Fibroblast of mammary gland (primary cell): ENCODE measurements at regions not wholly inside any gene's neighbourhood (a gene's known extent, or its start where the extent isn't known, plus 50 kb on each side); places are given as distances from the start of the nearest gene placed in this dataset.

Experiments used
- DNase-seq: peaks from one replicate; pipeline ENCODE4 v3.0.0-alpha.2; 2010; ENCODE audit warnings: low read depth
- H3K4me3 ChIP-seq: 2 replicates; pipeline ENCODE4 v1.5.1; 2011; ENCODE audit warnings: low read depth, mild to moderate bottlenecking, low read length, moderate library complexity; ENCODE audit not compliant: control insufficient read depth
- CTCF ChIP-seq: conservative IDR thresholded peaks from 2 replicates; pipeline ENCODE4 v1.5.1; 2011; ENCODE audit warnings: low read depth, low read length, inconsistent platforms; ENCODE audit not compliant: control insufficient read depth, insufficient read depth

GRCh38 chr10:29835055-29835454 lies 200.3 kb upstream of the SVIL start:
- DNase-seq: peak; percentile 83
- no peak overlapping the region for H3K4me3 ChIP-seq
- no peak for TF ChIP-seq CTCF

- DNase-seq: no peak
- TF ChIP-seq CTCF: no peak
- no peak overlapping the region for H3K4me3 ChIP-seq
Measured at GRCh38 chr10:29830531-29831512, 196.1 kb upstream of the SVIL start.

GRCh38 chr10:29829776-29830175 lies 195.0 kb upstream of the SVIL start:
- no peak for TF ChIP-seq CTCF
- no peak for DNase-seq
- H3K4me3 ChIP-seq: no peak overlapping the region

GRCh38 chr10:29828956-29829355 lies 194.2 kb upstream of the SVIL start:
- no peak for TF ChIP-seq CTCF
- no peak overlapping the region for H3K4me3 ChIP-seq
- DNase-seq: no peak

DNA sequence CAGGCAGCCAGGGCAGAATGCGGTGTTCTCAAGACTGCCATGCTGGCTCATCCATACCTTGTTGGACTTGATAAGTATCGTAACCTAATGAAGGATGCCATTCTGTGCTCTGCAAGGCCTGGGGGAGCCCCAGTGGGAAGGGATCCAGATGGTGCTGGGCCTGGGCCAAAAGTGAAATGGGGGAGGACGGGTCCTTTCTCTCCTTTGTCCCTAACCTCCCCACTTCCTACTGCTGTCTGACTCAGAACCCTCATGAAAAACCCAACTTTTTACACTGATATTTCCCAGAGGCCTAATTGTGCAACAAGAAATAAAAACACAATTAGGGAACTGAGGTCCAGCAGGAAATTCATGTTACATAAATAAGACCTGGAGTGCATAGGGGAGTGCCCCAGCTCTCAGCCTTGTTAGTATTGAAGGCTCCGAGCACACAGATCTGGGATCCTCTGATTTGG lies 193.7 kb upstream of the SVIL start:
- TF ChIP-seq CTCF: no peak
- no peak for DNase-seq

DNA sequence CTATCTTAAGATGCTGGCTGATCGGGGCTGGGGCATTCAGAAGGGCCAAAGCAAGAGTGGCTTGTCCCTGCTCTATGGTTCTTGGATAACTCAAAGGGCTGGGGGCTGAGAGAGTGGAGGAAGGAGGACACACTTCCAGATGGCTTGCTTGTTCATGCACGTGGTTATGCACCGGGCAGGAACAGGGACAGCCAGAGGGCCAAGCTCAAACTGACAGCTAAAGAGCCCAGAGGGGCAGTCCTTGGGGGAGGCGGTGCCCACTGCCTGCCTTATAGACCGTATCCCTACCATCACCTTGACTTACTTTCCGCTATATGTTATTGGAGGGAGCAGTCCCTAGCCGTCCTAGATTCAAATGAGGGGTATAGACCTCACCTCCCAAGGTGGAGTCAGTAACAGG lies 192.7 kb upstream of the SVIL start:
- H3K4me3 ChIP-seq: no peak overlapping the region
- no peak for TF ChIP-seq CTCF
- DNase-seq: no peak

More for the DNA sequence above, 193.7 kb upstream of the SVIL start:
- no peak overlapping the region for H3K4me3 ChIP-seq
